ENCODE measurements at regions not wholly inside any gene's neighbourhood (a gene's known extent, or its start where the extent isn't known, plus 50 kb on each side); places are given as distances from the start of the nearest gene placed in this dataset.

- no peaks in the 10 kb centered on the region for H3K27me3 ChIP-seq
- H3K4me3 ChIP-seq, result no peak overlapping the region
- no peaks in the 10 kb centered on the region for H3K9me3 ChIP-seq
- H3K36me3 ChIP-seq, result no peaks in the 10 kb centered on the region
- DNase-seq, result no peak
Measured at GRCh38 chr3:44058868-44059203, 182.8 kb upstream of the TOPAZ1 start.

DNA sequence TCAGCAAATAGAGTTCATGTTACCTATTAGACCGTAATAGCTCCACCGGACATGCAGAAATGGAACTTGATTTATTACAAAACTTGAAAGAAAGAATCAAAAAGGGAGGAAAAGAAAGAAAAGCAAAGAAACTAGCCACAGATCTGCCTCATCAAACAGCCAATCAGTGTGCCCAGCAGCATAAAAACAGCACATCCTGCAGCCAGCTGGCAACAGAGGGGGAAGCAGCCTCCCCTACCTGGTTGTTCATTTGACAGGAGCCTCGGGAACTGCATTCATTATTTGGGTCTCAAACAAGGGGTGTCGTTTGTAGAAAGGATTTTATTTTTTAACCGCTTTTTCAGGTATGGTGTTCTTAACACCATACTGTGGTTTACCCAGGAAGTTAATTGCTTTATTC, 181.5 kb upstream of the TOPAZ1 start:
- Histone ChIP-seq H3K9me3 (no peaks in the 10 kb centered on the region), H3K36me3 (no peaks in the 10 kb centered on the region), H3K27me3 (no peaks in the 10 kb centered on the region), H3K4me3 (no peak overlapping the region)
- DNase-seq, result no peak

DNA sequence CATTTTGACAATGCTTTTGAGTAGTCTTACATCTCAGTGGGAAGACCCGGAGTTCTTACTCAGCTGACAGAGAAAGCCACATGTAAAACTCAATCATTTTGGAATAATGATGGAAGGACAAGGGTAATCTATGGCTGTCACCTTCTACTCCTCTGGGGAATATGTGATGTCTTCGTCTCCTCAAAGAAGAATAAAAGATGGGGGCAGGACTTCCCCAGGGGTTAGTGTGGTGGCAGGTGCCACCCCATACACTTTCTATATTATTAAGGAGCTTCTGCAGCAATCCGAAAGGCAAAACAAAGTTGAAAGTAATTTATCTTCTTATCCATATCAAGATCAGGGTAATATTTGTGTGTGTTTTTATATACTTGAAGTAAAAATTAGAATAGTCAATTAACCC, 180.4 kb upstream of the TOPAZ1 start:
- Histone ChIP-seq H3K27me3 (no peaks in the 10 kb centered on the region), H3K9me3 (no peaks in the 10 kb centered on the region)
- no peak for DNase-seq

GRCh38 chr3:44061961-44062360, 179.7 kb upstream of the TOPAZ1 start:
- H3K9me3 ChIP-seq, result no peaks in the 10 kb centered on the region

More for the DNA sequence above, 180.4 kb upstream of the TOPAZ1 start:
- H3K4me3 ChIP-seq, result no peak overlapping the region
- no peaks in the 10 kb centered on the region for H3K36me3 ChIP-seq

DNA sequence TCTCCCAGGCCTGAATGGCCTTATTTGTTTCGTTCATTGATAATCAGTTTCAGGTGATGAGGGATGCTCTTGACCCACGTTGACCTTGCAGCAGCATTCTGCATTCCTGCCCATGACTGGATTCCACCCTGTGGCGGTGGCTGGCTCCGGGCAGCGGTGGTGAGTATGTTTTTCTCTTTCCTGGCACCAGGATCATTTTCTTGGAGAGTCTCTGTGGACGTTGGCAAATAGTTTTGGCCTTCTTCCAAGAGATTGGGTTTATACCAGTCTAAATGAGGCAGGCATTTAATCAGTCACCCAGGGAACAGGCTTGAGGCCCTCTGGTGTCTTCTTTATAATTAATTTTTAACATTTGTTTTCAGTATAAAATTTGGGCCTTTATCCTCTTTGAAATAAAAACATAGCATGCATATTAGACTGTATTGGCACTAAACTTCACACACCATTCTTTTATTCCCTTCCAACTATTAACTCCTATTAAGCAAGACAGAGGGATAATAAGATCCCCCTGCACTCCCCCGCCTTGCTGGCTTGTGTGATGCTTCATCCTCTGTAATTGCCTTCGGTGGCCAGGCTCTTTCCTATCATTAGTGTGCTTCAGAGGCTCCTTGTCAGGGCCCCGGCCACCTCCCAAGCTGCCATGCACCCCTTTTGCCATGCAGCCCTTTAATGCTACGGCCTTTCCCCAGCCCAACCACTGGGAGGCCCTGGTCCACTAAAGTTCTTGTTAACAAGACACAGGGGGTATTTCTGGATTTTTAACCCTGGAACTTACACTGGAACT, 176.2 kb upstream of the TOPAZ1 start:
- H3K36me3 ChIP-seq, result no peaks in the 10 kb centered on the region
- peak; percentile 76 for DNase-seq
- H3K4me3 ChIP-seq, result no peak overlapping the region
- no peaks in the 10 kb centered on the region for H3K9me3 ChIP-seq
- H3K27me3 ChIP-seq, result no peaks in the 10 kb centered on the region

More at GRCh38 chr3:44061961-44062360, 179.7 kb upstream of the TOPAZ1 start:
- Histone ChIP-seq H3K36me3 (no peaks in the 10 kb centered on the region), H3K4me3 (no peak overlapping the region), H3K27me3 (no peaks in the 10 kb centered on the region)
- no peak for DNase-seq

- H3K27me3 ChIP-seq, result no peaks in the 10 kb centered on the region
- DNase-seq, result no peak
- H3K9me3 ChIP-seq, result no peaks in the 10 kb centered on the region
- no peak overlapping the region for H3K4me3 ChIP-seq
- no peaks in the 10 kb centered on the region for H3K36me3 ChIP-seq
Measured at GRCh38 chr3:44066806-44067205, 174.9 kb upstream of the TOPAZ1 start.

GRCh38 chr3:44067431-44067830, 174.3 kb upstream of the TOPAZ1 start:
- DNase-seq, result no peak
- Histone ChIP-seq H3K9me3 (no peaks in the 10 kb centered on the region), H3K27me3 (no peaks in the 10 kb centered on the region), H3K4me3 (no peak overlapping the region), H3K36me3 (no peaks in the 10 kb centered on the region)

DNA sequence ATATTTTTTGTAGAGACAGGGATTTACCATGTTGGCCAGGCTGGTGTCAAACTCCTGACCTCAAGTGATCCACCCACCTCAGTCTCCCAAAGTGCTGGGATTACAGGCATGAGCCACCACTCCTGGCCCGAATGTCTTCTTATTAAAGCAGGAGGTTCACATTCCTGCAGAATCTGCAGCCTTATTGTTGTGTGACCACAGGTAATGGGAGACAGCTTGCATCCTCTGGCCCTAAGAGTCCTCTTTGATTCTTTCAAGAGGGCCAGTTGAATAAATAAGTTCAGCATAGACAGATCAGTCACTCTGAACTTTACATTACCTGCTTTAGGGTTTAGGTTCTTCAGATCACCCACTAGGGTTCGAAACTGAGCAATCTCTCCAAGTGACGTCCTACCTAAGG, 172.9 kb upstream of the TOPAZ1 start:
- H3K36me3 ChIP-seq, result no peaks in the 10 kb centered on the region
- no peaks in the 10 kb centered on the region for H3K27me3 ChIP-seq
- no peak overlapping the region for H3K4me3 ChIP-seq
- DNase-seq, result no peak
- H3K9me3 ChIP-seq, result no peaks in the 10 kb centered on the region

DNA sequence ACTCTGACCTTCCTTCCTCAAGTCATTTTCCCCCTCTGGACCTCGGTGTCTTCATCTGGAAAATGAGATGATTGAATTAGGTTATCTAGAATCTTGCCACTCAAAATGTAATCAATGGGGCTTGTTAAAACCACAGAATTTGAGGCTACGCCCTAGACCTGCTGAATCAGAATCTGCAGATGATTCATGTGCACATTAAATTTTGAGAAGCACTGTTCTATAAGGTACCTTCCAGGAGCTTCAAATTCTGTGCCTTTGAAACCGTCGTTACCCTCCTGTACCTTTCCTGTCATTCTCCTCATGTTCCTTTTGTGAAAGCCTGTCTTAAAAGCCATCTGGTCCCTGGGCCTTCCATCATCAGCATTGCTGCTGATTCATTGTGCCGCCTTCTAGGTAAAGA, 172.4 kb upstream of the TOPAZ1 start:
- Histone ChIP-seq H3K9me3 (no peaks in the 10 kb centered on the region), H3K36me3 (no peaks in the 10 kb centered on the region), H3K27me3 (no peaks in the 10 kb centered on the region), H3K4me3 (no peak overlapping the region)
- no peak for DNase-seq

GRCh38 chr3:44070841-44071546, 170.7 kb upstream of the TOPAZ1 start:
- H3K27me3 ChIP-seq, result no peaks in the 10 kb centered on the region
- no peaks in the 10 kb centered on the region for H3K9me3 ChIP-seq
- H3K36me3 ChIP-seq, result no peaks in the 10 kb centered on the region
- no peak for DNase-seq
- no peak overlapping the region for H3K4me3 ChIP-seq

- Histone ChIP-seq H3K4me3 (no peak overlapping the region), H3K36me3 (no peaks in the 10 kb centered on the region), H3K27me3 (no peaks in the 10 kb centered on the region), H3K9me3 (no peaks in the 10 kb centered on the region)
- no peak for DNase-seq
Measured at GRCh38 chr3:44072601-44073540, 168.8 kb upstream of the TOPAZ1 start.

GRCh38 chr3:44074181-44074580, 167.5 kb upstream of the TOPAZ1 start:
- no peaks in the 10 kb centered on the region for H3K27me3 ChIP-seq
- DNase-seq, result no peak
- H3K4me3 ChIP-seq, result no peak overlapping the region
- H3K9me3 ChIP-seq, result no peaks in the 10 kb centered on the region
- H3K36me3 ChIP-seq, result no peaks in the 10 kb centered on the region

DNA sequence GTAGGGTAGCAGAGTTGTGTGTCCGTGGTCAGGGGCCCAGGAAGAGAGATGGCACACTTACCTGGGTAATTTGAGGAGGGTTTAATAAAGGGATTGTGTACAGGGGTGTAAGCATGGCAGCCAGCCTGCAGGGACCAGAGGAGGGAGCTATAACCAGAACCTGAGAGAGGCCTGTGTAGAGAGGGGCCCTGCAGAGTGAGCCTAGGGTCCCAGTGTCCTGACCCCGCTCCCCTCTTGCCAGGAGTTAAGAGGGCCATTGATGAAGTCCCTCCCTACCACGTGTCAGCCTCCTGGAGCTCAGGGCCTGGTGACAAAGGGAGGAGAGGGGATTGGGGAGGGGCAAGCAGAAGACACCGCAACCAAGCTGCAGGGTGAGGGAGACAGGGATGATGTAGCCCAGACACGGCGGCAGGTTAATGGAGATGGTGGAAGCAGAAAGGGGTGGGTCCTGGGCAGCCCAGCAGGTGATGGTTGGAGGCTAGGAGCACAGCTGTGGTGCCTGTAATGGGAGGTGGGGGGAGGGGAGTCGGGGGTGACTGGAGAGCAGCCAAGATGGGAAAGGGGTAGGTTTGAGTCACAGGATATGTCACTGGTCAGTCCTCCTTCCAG, 165.4 kb upstream of the TOPAZ1 start:
- H3K36me3 ChIP-seq, result no peaks in the 10 kb centered on the region
- H3K4me3 ChIP-seq, result no peak overlapping the region
- H3K27me3 ChIP-seq, result no peaks in the 10 kb centered on the region
- no peak for DNase-seq
- no peaks in the 10 kb centered on the region for H3K9me3 ChIP-seq

DNA sequence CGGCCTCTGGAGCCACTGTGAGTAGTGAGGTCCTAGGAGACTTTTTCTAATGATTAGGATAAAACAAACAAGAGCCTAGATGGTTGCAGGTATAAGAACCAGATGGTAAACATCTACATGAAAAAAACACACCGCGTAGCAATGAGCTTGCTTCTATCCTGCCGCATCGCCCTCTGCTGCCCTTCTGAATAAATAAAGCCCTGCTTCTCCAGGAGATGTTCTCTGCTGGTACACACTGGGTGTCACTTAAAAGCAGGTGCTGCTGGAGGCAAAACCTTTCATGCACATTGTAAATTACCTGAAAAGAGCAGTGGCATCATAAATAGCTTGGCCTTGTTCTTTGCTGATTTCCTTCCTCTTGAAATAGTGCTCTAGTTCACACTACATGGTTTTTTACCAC, 164.4 kb upstream of the TOPAZ1 start:
- no peaks in the 10 kb centered on the region for H3K27me3 ChIP-seq
- no peak overlapping the region for H3K4me3 ChIP-seq
- H3K9me3 ChIP-seq, result no peaks in the 10 kb centered on the region
- H3K36me3 ChIP-seq, result no peaks in the 10 kb centered on the region
- DNase-seq, result no peak

DNA sequence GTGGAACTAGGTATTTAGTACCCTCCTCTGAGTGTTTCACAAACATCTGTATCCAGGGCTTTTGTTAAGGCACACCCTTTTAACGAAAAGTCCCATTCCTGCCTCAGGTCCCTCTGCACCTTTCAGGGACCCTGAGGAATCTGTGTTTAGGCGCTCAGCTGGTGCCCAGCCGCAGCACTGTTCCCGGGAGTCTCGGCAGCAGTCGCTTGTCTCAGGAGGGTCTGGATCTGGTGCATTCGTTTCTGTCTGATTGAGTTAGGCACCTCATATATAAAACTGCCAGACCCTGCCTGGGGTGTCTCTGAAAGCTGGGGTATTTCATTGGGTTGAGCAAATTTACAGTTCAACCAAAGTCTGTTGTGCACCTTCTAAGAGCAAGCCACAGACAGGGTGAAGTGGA, 162.8 kb upstream of the TOPAZ1 start:
- H3K9me3 ChIP-seq, result no peaks in the 10 kb centered on the region
- no peaks in the 10 kb centered on the region for H3K36me3 ChIP-seq
- H3K4me3 ChIP-seq, result no peak overlapping the region
- no peaks in the 10 kb centered on the region for H3K27me3 ChIP-seq
- DNase-seq, result no peak

DNA sequence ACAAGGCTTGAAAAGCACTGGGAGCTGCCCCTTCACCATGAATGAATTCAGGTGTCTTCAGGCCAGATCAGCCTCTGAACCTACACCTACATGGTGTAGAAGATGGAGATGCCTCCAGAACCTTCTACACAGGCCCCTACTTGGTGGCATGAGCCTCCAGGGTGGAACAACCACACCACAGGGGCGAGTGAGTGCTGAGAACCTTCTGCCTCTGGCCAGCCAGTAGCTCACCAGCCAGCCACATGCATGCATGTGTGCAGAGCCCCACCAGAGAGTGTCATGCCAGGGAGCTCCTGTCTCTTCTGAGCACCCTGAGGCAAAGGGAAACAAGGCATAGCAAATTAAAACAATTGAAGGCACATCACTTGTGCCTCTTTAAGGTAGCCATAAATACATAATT, 161.8 kb upstream of the TOPAZ1 start:
- no peaks in the 10 kb centered on the region for H3K36me3 ChIP-seq
- no peaks in the 10 kb centered on the region for H3K9me3 ChIP-seq
- no peak for DNase-seq
- H3K27me3 ChIP-seq, result no peaks in the 10 kb centered on the region
- no peak overlapping the region for H3K4me3 ChIP-seq
